OCI-LY7 (cell line): ENCODE measurements at regions not wholly inside any gene's neighbourhood (a gene's known extent, or its start where the extent isn't known, plus 50 kb on each side); places are given as distances from the start of the nearest gene placed in this dataset.
"Not testable (repeated sequence)": the region's sequence is repeated elsewhere in the genome, so short reads cannot be mapped to it uniquely, and the experiment has no call there.

Source experiments
- BruUV-seq: library from RNA; stranded (reverse); fragments of 400-500 nt; replicated peaks from 2 replicates; lab custom pipeline; 2021; lab: Mats Ljungman, UMichigan
- CTCF ChIA-PET: fragments of 300-600 bp; sonication (Branson Sonifier 250); formaldehyde crosslinking; loops from one replicate; lab custom pipeline; 2022; ENCODE audit warnings: antibody characterized with exemption; ENCODE audit not compliant: unreplicated experiment; lab: Charles Lee
- POLR2A ChIA-PET: fragments of 300-600 bp; sonication (Branson Sonifier 250); formaldehyde crosslinking; loops from one replicate; lab custom pipeline; 2022; ENCODE audit warnings: antibody characterized with exemption; lab: Charles Lee
- DNase-seq: peaks from one replicate; pipeline ENCODE4 v3.0.0-alpha.2; 2015; ENCODE audit warnings: low spot score
- H2AFZ ChIP-seq: fragments of 200-600 bp; sonication (generic), shearing (Covaris generic); 2 replicates; pipeline ENCODE4 v1.6.1; 2014; ENCODE audit warnings: mild to moderate bottlenecking, antibody characterized with exemption, low read length, moderate library complexity
- H3K27ac ChIP-seq: fragments of 200-600 bp; sonication (generic); 2 replicates; pipeline ENCODE4 v1.5.1; 2014; ENCODE audit warnings: mixed run types, low read depth, mild to moderate bottlenecking, moderate library complexity, low read length, inconsistent platforms; ENCODE audit not compliant: poor library complexity, severe bottlenecking
- H3K36me3 ChIP-seq: fragments of 200-600 bp; sonication (generic); 2 replicates; pipeline ENCODE4 v1.6.1; 2014; ENCODE audit warnings: mild to moderate bottlenecking, antibody characterized with exemption, low read length, moderate library complexity, mixed read lengths; ENCODE audit not compliant: insufficient read depth
- H3K4me1 ChIP-seq: fragments of 200-600 bp; sonication (generic); 2 replicates; pipeline ENCODE4 v1.5.1; 2014; ENCODE audit warnings: mild to moderate bottlenecking, low read length; ENCODE audit not compliant: insufficient read depth, poor library complexity, severe bottlenecking
- H3K4me2 ChIP-seq: fragments of 200-600 bp; sonication (generic); 2 replicates; pipeline ENCODE4 v1.6.1; 2014; ENCODE audit warnings: mild to moderate bottlenecking, low read length
- H3K4me3 ChIP-seq: fragments of 200-600 bp; sonication (generic); 2 replicates; pipeline ENCODE4 v1.5.1; 2014; ENCODE audit warnings: mild to moderate bottlenecking, low read depth, low read length; ENCODE audit not compliant: poor library complexity, severe bottlenecking
- H3K79me2 ChIP-seq: fragments of 200-600 bp; sonication (generic); 2 replicates; pipeline ENCODE4 v1.6.1; 2016; ENCODE audit warnings: low read depth, mild to moderate bottlenecking, low read length, moderate library complexity, mixed read lengths; ENCODE audit not compliant: insufficient read depth
- H3K9me2 ChIP-seq: fragments of 200-600 bp; sonication (generic); 2 replicates; pipeline ENCODE4 v1.6.1; 2016; ENCODE audit warnings: mild to moderate bottlenecking, low read length, mixed read lengths; ENCODE audit not compliant: insufficient read depth
- H3K9me3 ChIP-seq: fragments of 200-600 bp; sonication (generic); 2 replicates; pipeline ENCODE4 v1.6.1; 2014; ENCODE audit warnings: mild to moderate bottlenecking, mixed run types, low read length, mixed read lengths
- H4K20me1 ChIP-seq: fragments of 200-600 bp; sonication (generic); 2 replicates; pipeline ENCODE4 v1.6.1; 2014; ENCODE audit warnings: mild to moderate bottlenecking, antibody characterized with exemption, low read length, moderate library complexity, mixed read lengths; ENCODE audit not compliant: insufficient read depth
- CTCF ChIP-seq: fragments of 200-600 bp; sonication (generic); conservative IDR thresholded peaks from 2 replicates; pipeline ENCODE4 v1.5.1; 2014; ENCODE audit warnings: mild to moderate bottlenecking, antibody characterized with exemption, low read length, moderate library complexity, mixed read lengths
- EZH2phosphoT487 ChIP-seq: fragments of 200-600 bp; sonication (generic); IDR thresholded peaks from 2 replicates; pipeline ENCODE4 v1.6.1; 2018; ENCODE audit warnings: low read depth, borderline replicate concordance, mild to moderate bottlenecking, mixed run types, antibody characterized with exemption, low read length, moderate library complexity, mixed read lengths
- intact Hi-C: fragments of 100-400 bp; cut with micrococcal nuclease; formaldehyde crosslinking; loops from one replicate; pipeline ENCODE4 v1.10.0; 2022; ENCODE audit not compliant: unreplicated experiment

GRCh38 chr12:73659802-73660201, 877.8 kb upstream of the ATXN7L3B start:
- ChIA-PET POLR2A (no interaction called here), CTCF (no interaction called here)
- BruUV-seq: no TSS peak
- Histone ChIP-seq H3K79me2 (no peaks in the 10 kb centered on the region), H4K20me1 (no peaks in the 10 kb centered on the region), H3K4me1 (no peaks in the 10 kb centered on the region), H2AFZ (no peak overlapping the region), H3K36me3 (no peaks in the 10 kb centered on the region), H3K9me3 (no peaks in the 10 kb centered on the region), H3K4me3 (no peak overlapping the region), H3K4me2 (no peak overlapping the region), H3K27ac (no peak overlapping the region), H3K9me2 (no peaks in the 10 kb centered on the region)
- TF ChIP-seq CTCF (no peak), EZH2phosphoT487 (no peak)
- intact Hi-C loops: no loop called here
- no peak for DNase-seq

GRCh38 chr12:73665193-73665592, 872.4 kb upstream of the ATXN7L3B start:
- H3K4me3 ChIP-seq: no peak overlapping the region
- POLR2A ChIA-PET: no interaction called here
- H4K20me1 ChIP-seq: no peaks in the 10 kb centered on the region

GRCh38 chr12:73671550-73671949, 866.1 kb upstream of the ATXN7L3B start:
- H3K9me3 ChIP-seq, DNase-seq, intact Hi-C loops, H2AFZ ChIP-seq, H3K27ac ChIP-seq, H3K4me2 ChIP-seq, H3K9me2 ChIP-seq, BruUV-seq, H3K79me2 ChIP-seq, H3K4me3 ChIP-seq, H4K20me1 ChIP-seq, H3K4me1 ChIP-seq, H3K36me3 ChIP-seq, CTCF ChIA-PET: not testable (repeated sequence)
- POLR2A ChIA-PET: interaction anchor here (0.7 kb wide), 1 partner anchor 909 kb away, joined by 3 read pairs; no protein-coding TSS in a partner anchor

More at GRCh38 chr12:73665193-73665592, 872.4 kb upstream of the ATXN7L3B start:
- no TSS peak for BruUV-seq
- no peak overlapping the region for H3K4me2 ChIP-seq
- no peaks in the 10 kb centered on the region for H3K79me2 ChIP-seq
- TF ChIP-seq EZH2phosphoT487: no peak
- no peak for TF ChIP-seq CTCF
- intact Hi-C loops: no loop called here
- CTCF ChIA-PET: no interaction called here
- no peaks in the 10 kb centered on the region for H3K4me1 ChIP-seq
- no peaks in the 10 kb centered on the region; the same call in 1 of the 2 replicates for H3K9me3 ChIP-seq
- no peaks in the 10 kb centered on the region for H3K36me3 ChIP-seq
- H3K27ac ChIP-seq: no peak overlapping the region
- no peak for DNase-seq
- H3K9me2 ChIP-seq: no peaks in the 10 kb centered on the region
- H2AFZ ChIP-seq: no peak overlapping the region
